GM18517 (cell line): ENCODE measurements at regions not wholly inside any gene's neighbourhood (a gene's known extent, or its start where the extent isn't known, plus 50 kb on each side); places are given as distances from the start of the nearest gene placed in this dataset.
"Not testable (repeated sequence)": the region's sequence is repeated elsewhere in the genome, so short reads cannot be mapped to it uniquely, and the experiment has no call there.

Source experiments
- ATAC-seq: cut with Tn5 transposase; IDR thresholded peaks from one replicate; pipeline ENCODE4 v1.9.1; 2021; ENCODE audit warnings: mild to moderate bottlenecking, moderate library complexity; ENCODE audit not compliant: unreplicated experiment

- not testable (repeated sequence) for ATAC-seq
These were observed 1116.6 kb downstream of the TMEM121 start for GRCh38 chr14:106642971-106643370.

DNA sequence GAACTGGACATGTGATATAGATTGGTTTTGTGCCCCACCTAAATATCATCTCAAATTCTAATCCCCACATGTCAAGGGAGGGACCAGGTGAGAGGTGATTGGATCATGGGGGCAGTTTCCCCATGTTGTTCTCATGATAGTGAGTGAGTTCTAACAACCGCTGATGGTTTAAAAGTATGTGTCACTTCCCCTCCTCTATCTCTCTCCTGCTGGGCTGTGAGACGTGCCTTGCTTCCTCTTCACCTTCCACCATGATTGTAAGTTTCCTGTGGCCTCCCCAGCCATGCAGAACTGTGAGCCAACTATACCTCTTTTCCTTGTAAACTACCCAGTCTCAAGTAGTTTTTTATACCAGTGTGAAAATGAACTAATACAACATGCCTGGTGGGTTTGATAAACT is 1122.5 kb downstream of the TMEM121 start:
- ATAC-seq: not testable (repeated sequence)

DNA sequence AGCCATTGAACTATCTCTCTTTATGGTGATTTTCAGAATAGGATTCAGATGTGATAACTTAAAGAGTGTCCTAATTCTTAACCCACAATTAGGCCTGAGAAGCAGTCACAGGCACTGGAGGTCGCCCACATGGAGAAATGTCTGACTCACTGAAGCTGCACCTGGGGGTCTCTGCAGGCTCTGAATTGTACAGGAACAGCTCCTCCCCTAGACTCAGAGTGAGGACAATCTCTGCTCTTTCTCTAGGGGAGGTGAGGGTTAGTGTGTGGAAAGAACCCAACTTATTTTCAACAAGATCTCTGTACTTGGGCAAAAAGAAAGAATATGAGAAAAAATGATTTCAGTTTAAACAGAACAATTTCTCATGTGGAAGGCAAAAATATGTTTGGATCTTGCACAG is 1124.6 kb downstream of the TMEM121 start:
- ATAC-seq: no peak

GRCh38 chr14:106652494-106652893 is 1126.1 kb downstream of the TMEM121 start:
- ATAC-seq: no peak

DNA sequence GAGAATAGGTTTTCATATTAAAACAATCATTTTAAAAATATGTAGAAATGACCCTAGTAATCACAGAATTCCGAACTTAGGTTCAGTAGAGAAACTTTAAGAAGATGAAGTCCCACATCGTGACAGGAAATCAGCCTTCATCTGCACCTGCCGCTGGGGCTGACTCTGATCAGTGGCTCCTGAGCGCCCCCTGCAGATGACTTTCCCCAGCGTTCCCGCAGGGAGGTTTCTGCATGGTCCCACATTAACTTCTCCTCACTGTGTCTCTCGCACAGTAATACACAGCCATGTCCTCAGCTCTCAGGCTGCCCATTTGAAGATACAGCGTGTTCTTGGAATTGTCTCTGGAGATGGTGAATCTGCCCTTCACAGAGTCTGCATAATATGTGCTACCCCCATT is 1131.1 kb downstream of the TMEM121 start:
- ATAC-seq: no peak

- ATAC-seq: not testable (repeated sequence)
These were observed 1131.9 kb downstream of the TMEM121 start for GRCh38 chr14:106658066-106658860.

DNA sequence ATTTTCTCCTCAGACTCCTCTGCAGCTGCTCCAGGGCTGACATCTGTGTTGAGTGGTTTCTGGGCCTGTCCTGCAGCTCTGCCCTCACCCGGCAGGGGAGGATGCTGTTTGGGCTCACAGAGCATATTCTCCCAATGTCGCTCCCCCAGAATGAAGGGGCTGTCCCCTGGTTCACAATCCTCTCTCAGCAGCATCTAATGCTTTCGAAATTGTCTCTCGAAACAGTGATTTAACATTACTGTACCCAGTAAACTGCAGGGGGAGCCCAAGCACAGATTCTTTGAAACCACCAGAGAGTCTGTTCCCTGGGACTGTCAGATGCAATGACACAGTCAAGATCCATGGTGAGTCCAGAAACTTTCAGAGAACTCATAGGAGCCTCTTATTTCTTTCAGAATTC is 1135.2 kb downstream of the TMEM121 start:
- not testable (repeated sequence) for ATAC-seq

DNA sequence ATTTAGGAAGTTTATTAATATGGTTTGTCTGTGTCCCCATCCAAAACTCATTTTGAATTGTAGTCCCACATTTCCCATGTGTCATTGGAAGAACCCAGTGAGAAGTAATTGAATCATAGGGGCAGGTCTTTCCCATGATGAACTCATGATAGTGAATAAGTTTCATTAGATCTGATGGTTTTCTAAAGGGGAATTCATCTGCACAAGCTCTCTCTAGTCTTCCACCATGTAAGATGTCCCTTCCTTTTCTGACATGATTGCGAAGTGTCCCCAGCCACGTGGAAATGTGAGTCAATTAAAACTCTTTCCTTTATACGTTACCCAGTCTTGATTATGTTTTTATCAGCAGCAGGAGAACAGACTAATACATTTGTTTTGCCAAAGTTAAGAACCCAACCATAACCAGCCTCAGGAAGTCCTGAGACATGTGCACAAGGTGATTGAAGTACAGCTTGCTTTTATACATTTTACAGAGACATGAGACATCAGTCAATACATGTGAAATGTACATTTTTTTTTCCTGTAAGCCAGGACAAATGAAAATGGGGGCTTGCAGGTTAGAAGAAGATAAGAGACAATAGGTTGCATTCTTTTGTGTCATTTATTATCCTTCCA is 1136.7 kb downstream of the TMEM121 start:
- ATAC-seq: no peak

DNA sequence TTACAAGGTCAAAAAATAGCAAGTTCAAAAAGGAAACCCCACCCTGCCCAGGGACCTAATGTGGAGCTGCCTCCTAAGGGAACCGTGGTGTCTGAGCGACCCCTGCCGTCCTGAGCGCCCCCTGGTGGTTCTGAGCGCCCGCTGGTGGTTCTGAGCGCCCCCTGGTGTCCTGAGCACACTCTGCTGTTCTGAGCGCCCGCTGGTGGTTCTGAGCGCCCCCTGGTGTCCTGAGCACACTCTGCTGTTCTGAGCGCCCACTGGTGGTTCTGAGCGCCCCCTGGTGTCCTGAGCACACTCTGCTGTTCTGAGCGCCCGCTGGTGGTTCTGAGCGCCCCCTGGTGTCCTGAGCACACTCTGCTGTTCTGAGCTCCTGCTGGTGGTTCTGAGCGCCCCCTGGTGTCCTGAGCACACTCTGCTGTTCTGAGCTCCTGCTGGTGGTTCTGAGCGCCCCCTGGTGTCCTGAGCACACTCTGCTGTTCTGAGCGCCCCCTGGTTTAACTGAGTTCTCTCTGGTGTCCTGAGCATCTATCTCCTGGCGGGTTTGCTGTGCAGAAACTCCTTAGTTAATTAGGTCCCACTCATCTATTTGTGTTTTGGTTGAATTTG is 1137.5 kb downstream of the TMEM121 start:
- not testable (repeated sequence) for ATAC-seq

DNA sequence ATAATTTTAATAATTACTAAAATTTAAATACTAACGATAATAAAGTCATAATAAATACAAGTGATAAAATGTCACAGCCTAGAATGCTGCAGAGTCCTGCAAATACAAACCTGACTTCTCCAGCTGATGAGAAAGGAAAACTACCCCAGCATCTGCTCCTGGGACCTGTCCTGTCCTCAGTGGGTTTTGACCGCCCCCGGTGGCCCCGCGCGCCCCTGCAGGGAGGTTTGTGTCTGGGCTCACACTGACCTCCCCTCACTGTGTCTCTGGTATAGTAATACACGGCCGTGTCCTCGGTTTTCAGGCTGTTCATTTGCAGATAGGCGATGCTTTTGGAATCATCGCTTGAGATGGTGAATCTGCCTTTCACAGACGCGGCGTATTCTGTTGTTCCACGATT is 1139.4 kb downstream of the TMEM121 start:
- ATAC-seq: no peak

DNA sequence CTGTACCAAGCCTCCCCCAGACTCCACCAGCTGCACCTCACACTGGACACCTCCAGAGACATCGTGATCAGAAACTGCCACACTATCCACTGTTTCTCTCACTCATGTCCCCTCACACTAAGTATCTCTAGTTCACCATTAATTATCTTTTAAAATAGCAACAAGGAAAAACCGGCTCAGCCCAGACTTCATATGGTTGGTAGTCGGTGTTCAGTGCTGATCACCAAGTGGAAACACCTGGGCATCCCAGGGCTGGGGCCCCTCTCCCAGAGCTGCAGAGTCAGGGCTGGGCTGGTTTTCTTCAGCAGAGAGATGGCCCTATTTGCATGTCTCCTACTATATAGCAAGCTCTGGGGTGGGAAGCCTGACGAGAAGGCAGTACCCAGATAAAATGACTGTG is 1140.0 kb downstream of the TMEM121 start:
- no peak for ATAC-seq

- no peak for ATAC-seq
These were observed 1143.6 kb downstream of the TMEM121 start for GRCh38 chr14:106670011-106670410.

- not testable (repeated sequence) for ATAC-seq
These were observed 1147.7 kb downstream of the TMEM121 start for GRCh38 chr14:106674093-106674492.

GRCh38 chr14:106674509-106675125 is 1148.2 kb downstream of the TMEM121 start:
- ATAC-seq: not testable (repeated sequence)

- not testable (repeated sequence) for ATAC-seq
These were observed 1149.3 kb downstream of the TMEM121 start for GRCh38 chr14:106675716-106676115.

- no peak for ATAC-seq
These were observed 1153.4 kb downstream of the TMEM121 start for GRCh38 chr14:106679776-106680175.

DNA sequence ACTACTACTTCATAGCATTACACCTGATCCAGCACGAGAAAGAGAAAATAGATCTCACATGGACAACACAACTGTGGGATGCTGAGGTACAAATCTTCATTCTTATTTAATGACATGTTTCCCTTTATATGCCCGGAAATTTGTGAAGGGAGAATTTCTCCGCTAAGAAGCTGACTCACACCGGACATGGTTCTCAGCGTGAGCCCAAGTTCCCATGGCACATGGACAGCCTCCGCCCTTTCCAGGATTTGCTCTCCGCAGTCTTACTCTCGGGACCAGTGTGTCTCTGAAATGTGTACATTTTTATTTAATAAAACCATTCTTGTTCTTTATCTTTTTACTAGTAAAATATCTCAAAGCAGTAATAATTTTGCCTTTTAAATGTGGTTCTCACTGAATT is 1154.8 kb downstream of the TMEM121 start:
- no peak for ATAC-seq

DNA sequence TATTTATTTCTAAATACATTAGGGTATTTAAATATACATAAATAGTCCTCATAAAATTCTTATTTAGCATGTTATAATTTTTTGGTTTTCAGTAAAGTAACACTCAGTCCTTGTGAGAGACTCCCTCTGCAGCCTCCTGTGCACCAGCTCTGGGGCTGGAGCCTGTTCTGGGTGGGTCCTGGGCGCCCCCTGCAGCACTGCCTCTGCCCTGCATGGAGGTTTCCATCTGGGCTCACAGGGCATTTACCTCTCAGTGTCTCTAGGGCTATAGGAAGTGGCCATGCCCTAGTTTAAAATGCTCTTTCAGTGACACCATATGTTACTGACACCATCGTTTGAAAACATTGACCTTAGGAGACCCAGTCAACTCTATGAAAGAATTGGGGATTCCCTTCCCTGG is 1155.2 kb downstream of the TMEM121 start:
- ATAC-seq: no peak

DNA sequence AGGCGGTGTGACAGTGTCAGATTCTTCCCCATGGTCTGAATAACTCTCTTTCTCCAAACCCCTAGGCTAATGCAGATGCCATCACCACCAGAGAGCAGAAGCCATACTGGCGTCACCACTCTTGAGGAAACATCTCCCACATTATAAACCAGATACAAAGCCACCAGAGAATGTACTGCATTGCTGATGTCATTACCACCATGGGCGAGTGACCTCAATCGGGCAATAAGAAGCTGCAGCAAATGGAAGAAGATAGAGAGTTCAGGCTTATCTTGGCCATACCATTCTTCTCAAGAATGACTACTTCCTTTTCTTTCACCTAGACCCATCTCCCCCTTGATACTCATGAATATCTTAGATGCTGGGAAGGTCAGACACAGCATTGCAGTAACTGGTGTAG is 1157.2 kb downstream of the TMEM121 start:
- no peak for ATAC-seq

GRCh38 chr14:106686533-106686932 is 1160.2 kb downstream of the TMEM121 start:
- ATAC-seq: no peak

- no peak for ATAC-seq
These were observed 1164.0 kb downstream of the TMEM121 start for GRCh38 chr14:106690333-106690891.
